ENCODE measurements at regions not wholly inside any gene's neighbourhood (a gene's known extent, or its start where the extent isn't known, plus 50 kb on each side); places are given as distances from the start of the nearest gene placed in this dataset.

- Histone ChIP-seq H2BK15ac (ENCODE audit: low read depth, low read length) (no peak overlapping the region), H4K5ac (ENCODE audit: insufficient read length, low read depth, low read length) (no peak overlapping the region), H3K79me1 (ENCODE audit: insufficient read depth, low read depth, low read length, poor library complexity, severe bottlenecking) (no peaks in the 10 kb centered on the region), H3T11ph (ENCODE audit: low read length) (no peak overlapping the region), H2BK120ac (ENCODE audit: low read depth, low read length, poor library complexity, severe bottlenecking) (no peak overlapping the region), H3K4ac (ENCODE audit: low read depth, low read length) (no peak overlapping the region), H3K9ac (ENCODE audit: extremely low read depth, insufficient read length, low read length) (no peak overlapping the region), H3K4me1 (ENCODE audit: insufficient read depth, low read length) (no peaks in the 10 kb centered on the region), H3K4me2 (ENCODE audit: insufficient read depth, insufficient read length, low read length) (no peak overlapping the region), H4K91ac (ENCODE audit: insufficient read length, low read depth, low read length) (no peak overlapping the region), H2AK5ac (ENCODE audit: insufficient read length, low read length) (no peak overlapping the region), H2BK5ac (ENCODE audit: insufficient read length, low read length) (no peak overlapping the region), H2BK12ac (ENCODE audit: insufficient read length, low read depth, low read length) (no peak overlapping the region), H3K18ac (ENCODE audit: insufficient read length, low read depth, low read length) (no peak overlapping the region), H3K56ac (ENCODE audit: insufficient read length, low read depth, low read length) (no peak overlapping the region), H3K14ac (ENCODE audit: insufficient read depth, low read length) (no peak overlapping the region), H2AFZ (ENCODE audit: low read length) (no peak overlapping the region), H3K79me2 (ENCODE audit: insufficient read depth, low read length) (no peaks in the 10 kb centered on the region), H4K20me1 (ENCODE audit: control insufficient read depth, insufficient read depth, insufficient read length) (no peaks in the 10 kb centered on the region), H4K8ac (replicated peaks; ENCODE audit: insufficient read length, low read depth, low read length) (no peak overlapping the region), H3K27ac (ENCODE audit: insufficient read length, low read depth, low read length) (no peak overlapping the region), H2BK20ac (ENCODE audit: low read depth, low read length, poor library complexity, severe bottlenecking) (no peak overlapping the region), H3K23ac (ENCODE audit: insufficient read length, low read depth, low read length) (no peak overlapping the region), H3K23me2 (ENCODE audit: insufficient read length, low read depth, low read length, poor library complexity, severe bottlenecking) (no peaks in the 10 kb centered on the region), H3K9me3 (ENCODE audit: control insufficient read depth, low read depth, low read length) (no peaks in the 10 kb centered on the region), H3K27me3 (ENCODE audit: insufficient read depth, low read length) (no peaks in the 10 kb centered on the region)
- no peak for DNase-seq
- Mint-ChIP-seq H3K4me3 (no peak overlapping the region), H3K36me3 (ENCODE audit: insufficient read depth in 1 of 3, low read depth in 3 of 3) (peaks cover 0 to 6% (median 0%) of the 10 kb centered on the region in 3 experiments; a peak in 2 of 7 replicates), H3K9me3 (peaks cover 9 to 13% of the 10 kb centered on the region in 2 experiments; a peak in 4 of 5 replicates), H3K4me1 (no peaks in the 10 kb centered on the region), H3K27ac (no peak overlapping the region), H3K27me3 (ENCODE audit: low read depth) (no peaks in the 10 kb centered on the region)
- WGBS (ENCODE audit: extremely low coverage, insufficient read length, low lambda C conversion rate) = no CpG with 5 or more reads among the region's 2 CpGs
- TF ChIP-seq CTCF (conservative IDR thresholded peaks at IDR 0.05) = no peak
Observed at GRCh38 chr14:61959348-61959747, 197.1 kb downstream of the SNAPC1 start.

All from H9 (cell line).